Right kidney (tissue), 1 donor: ENCODE measurements at regions not wholly inside any gene's neighbourhood (a gene's known extent, or its start where the extent isn't known, plus 50 kb on each side); places are given as distances from the start of the nearest gene placed in this dataset.
"Not testable (repeated sequence)": the region's sequence is repeated elsewhere in the genome, so short reads cannot be mapped to it uniquely, and the experiment has no call there.

Source experiments
- DNase-seq: peaks from one replicate; pipeline ENCODE4 v3.0.0-alpha.2; 2016

DNA sequence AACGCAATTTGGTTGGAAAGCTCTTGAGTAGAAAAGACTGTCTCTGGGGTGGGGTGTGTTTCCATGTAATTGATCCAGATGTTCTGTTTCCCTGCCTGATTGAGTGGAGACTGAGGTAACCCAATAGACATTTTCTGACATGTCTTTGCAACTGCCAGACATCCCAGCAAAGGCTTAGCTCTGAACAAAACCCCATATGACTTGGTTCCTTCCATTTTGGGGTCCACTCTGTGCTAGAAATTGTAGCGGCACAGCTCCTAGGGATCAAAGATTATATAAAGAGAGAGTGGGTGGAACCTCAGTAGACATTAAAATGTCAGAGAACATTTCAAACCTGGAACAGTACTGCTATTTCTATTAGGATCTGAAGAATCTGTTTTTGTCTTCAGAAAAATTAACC is 189.3 kb downstream of the EDN1 start:
- DNase-seq, result no peak

DNA sequence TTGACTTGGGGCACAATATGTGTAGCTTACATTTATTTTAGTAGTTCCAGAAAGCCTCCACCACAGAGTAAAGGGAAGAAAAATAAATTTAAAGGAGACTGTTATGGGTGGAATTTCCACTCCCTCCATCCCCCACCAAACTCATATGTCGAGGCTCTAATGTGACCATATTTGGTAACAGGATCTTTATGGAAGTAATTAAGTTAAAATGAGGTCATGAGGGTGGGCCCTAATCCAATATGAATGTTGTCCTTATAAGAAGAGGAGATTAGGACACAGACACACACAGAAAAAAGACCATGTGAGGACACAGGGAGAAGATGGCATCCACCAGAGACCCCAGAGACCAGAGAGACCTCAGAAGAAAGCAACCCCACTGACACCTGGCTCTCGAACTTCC is 189.7 kb downstream of the EDN1 start:
- DNase-seq, result no peak

DNA sequence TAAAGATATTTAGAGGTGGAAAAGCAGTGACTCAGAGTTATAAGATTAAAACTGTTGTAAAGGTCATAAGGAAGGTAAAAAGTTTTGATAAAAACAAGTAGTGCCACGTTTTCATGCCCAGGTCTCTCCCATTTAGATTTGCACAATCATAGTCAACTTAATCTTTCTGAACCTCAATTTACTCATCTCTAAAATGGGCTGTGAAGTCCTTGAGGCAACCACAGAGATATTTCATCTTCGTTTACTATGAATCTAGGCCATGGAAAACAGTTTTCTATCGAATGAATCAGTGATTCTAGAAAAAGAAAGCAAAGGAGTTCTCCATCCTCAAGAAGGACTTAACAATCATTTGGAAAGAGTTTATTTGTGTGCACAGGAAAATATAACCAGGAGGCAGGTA is 190.2 kb downstream of the EDN1 start:
- no peak for DNase-seq

DNA sequence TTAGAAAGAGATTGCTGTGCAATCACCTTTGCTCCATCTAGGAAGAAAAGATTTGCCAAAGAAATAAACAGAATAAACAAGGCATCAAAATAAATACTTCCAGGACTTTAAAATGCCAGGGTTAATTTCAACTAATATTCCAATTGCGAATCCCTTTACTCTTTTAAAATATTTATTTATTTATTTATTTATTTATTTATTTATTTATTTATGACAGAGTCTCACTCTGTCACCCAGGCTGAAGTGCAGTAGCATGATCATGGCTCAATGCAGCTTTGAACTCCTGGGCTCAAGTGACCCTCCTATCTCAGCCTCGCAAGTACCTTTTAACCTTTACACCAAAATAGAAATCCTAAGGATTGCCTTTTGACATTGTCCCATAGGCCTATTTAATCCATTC is 191.1 kb downstream of the EDN1 start:
- DNase-seq, result no peak

DNA sequence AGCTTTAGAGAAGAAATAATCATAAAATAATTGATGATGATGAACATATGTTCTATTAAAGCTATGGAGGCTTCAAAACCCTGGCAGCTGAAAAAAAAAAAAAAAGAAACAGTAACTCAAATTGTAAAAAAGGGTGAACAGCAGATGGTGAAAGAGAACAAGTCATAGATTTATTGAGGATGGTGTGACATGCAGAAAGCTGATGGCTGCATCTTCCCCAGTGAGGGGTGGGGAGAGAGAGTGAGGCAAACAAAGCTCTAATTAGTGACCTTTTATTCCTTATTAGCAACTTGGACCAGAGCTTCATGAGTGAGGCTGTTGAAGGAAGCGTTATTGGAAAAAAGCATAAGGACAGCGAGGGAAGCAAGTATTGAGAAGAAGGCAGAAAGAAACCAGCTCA is 191.7 kb downstream of the EDN1 start:
- DNase-seq, result no peak

DNA sequence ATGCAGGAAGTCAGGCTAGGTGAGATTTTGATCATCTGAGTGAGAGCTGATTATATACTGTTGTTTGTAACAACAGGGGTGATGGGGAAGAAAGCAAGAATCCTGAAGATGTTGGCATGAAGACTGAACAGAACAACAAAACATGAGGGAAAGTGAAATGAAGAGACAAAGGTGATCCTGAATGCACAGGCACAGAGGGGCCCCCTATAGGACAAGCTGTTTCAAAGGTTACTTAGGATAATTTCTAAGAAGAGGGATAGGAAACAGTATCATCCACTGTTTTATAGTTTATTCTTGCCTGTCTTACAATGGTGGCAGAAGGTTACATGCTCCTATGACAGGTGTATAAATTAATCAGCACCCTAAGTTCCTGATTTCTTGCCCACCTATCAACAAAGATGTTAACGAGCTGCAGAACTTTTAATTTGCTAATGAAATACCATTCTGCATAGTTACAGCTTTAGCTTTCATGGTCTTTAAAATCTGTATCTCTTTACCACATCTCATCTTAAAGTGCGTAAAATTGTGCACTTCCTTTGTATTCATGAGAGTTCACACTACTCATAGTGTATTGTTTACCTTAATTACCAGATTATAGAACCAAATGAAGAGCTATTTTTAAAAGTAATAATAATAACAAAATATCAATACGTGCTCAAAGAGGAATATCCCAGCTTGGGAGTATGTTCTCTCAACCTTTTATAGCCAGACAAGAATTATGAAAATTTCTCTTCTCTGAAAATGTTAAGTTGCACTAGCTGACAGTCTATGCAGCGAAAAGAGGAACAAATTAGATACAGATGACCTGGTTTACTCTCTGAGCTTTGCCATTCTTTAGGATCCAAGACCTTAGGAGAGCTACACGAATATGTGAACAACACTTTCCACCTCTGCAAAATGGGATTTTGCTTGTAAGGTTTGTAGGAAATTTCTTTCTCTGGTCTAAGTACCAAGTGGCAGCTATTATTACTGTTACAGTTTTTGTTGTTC is 192.5 kb downstream of the EDN1 start:
- no peak for DNase-seq

DNA sequence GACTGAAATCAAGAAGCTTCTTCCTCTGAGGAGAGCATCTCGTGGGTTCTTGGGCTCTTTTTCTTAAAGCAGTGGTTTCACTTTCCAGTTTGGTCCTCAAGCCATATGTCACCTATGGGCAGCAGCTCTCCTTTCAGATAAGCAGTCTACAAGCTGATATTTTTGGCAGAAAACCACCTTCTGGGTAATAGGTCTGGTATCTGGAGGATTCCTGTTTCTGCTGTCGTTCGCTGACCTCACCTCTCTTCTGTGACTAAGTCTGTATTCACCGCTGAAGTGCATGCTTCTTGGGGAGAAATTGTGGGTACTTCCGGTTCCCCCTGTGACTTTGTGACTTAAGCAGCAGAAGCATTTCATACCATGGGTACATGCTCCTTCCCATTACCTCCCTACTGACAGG is 193.6 kb downstream of the EDN1 start:
- no peak for DNase-seq

DNA sequence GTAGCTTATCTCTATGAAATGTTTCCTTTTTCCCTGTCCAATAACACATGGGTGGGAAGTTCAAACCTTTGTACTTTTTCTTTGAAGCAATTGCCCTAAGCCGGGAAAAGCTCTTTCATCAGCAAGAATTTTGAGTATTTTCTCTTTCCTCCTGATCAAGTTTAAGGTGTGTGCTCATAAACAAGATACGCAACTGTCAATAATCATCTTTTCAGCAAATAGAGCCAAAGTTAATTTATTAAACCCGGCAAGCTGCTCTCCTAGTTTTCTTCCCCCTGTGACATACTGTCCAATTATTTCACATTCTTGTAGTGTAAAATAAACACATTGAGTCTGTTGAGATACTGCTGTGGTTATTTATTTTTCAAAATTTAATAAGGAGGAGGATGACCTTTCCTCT is 194.4 kb downstream of the EDN1 start:
- DNase-seq, result no peak

DNA sequence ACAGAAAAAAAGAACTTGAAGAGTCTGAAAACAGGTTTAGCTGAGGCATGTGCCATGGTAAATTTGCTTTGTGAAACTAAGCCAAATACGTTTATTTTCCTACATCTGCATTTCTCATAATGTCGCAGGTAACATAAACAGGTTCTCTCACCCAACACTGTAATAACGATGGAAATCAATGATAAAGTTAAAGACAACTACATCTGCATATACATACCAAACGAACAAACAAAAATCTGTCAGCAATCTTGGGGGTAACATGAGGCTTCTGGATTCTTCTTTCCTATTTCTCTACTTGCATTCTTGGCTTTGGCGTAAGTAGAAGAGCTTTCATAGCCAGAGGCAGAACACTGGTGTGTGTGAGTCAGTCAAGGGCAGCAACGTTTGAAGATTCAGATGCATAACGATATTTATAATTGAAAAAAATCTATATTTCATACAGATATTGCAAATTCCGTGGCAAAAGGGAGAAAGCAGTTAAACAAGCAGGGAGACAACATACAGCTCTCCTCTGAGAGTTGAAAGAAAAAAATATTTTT is 195.1 kb downstream of the EDN1 start:
- DNase-seq, result no peak

DNA sequence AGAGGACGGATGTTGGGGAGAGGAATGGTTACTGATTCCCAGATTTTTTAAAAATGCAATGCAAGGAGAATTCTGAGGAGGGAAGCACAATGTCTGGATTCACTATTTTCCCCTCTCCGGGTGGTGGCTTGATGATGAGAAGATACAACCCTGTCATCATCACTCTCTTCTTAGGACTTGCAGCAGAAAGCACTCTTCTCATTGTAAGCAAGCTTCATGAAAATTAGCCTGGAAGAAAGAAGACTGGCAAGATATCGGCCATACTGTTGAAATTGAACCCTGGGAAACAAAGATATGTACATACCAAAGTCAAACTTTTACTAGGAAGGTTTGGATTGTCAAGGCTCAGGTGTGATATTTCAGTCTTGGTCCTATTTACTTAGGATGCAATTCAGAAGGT is 195.7 kb downstream of the EDN1 start:
- DNase-seq, result no peak

DNA sequence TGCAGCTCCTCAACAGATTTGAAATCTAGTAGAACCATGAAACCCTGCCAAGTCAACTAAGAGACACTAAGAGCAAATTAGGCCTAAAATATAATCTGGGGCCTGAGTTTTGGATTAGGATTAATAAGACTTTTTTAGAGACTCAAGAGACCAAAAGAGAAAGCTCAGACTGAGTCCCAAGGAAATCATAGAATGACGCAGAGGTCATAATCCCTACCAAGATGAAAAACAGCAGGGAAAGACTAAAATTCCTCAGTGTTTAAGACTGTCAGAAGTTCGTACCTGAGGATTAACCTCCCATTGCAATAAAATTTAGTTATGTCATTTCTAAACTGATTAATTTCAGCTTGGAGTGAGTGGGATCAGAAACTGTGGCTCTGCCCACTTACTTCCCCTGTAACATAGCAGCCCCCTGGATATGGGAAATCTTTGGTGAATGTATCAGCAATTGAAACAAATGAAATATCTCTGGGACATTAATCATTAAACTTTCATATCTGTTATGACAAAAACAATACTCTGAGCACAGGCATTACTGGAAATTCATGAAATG is 200.3 kb downstream of the EDN1 start:
- DNase-seq, result no peak

DNA sequence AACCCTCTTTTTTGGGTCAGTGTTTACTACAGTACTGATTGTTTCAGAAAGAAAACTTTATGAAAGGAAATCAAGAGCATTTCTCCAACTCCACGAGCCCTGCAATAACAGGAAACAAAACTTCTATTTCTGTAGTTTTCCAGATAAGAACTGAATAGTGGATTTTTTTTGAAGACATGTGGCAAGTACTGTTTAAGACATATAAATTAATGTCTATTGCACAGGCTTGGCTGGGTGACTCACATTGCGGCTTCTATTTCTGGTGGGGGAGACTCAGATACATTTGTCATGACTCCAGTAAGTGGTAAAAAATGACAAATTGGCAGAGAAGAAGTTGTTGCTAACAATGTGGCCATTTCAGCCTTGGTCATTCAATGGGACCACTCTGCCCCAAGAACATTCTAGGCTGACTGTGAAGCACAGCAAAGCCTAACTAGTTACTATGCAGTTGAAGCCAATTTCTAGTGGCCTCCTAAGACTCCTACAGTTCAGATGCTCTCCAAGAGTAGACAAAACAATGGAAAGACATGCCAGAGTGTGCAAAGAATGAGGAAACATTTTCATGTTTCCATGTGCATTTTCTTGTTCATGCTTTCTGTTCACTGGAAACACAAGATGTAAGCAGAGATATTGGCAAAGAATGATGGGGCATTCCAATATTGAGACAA is 200.9 kb downstream of the EDN1 start:
- no peak for DNase-seq

DNA sequence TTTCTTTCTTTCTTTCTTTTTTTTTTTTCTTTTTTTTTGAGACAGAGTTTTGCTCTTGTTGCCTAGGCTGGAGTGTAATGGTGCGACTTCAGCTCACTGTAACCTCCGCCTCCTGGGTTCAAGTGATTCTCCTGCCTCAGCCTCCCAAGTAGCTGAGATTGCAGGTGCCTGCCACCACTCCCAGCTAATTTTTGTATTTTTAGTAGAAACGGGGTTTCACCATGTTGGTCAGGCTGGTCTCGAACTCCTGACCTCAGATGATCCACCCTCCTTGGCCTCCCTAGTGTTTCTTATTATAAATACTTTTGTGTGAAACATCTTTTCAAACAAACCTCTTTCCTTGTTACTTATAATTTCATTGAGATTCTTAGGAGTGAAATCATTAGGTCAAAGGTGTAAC is 202.8 kb downstream of the EDN1 start:
- not testable (repeated sequence) for DNase-seq

DNA sequence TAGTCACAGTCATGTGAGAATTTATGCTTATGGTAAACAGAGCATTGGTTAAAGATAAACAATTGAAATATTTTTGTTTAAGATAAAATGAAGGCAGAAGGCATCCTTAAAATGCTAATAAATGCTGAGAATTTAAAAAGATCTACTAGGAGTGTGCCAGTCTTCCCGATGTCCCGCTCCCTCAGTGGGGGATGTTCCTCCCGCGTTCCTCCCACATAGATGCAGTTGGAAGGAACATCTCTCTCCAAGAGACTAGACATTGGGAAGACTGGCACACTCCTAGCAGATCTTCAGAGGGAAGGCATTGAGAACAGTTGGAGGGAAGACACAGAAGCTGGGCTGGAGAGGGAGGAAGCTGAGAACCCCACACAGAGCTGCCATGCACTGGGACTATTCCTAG is 203.3 kb downstream of the EDN1 start:
- DNase-seq, result no peak

DNA sequence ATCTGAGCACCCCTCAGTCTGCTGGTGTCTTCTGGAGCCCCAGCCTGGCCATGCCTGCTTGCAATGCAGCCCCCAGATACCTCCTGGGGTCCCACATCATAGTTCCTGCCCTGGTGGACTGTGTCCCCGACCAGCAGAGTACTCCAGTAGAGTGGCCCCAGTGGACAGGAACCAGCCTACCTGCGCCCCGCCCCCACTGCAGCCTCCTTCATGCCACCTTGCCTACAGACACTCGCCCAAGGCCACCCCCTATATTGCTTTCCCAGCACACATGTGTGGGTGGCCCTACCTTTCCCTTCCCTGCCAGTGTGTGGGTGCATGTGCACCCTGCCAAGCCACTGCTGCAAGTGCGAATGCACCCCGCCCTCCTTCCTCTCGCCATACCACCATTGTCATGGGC is 204.0 kb downstream of the EDN1 start:
- no peak for DNase-seq

DNA sequence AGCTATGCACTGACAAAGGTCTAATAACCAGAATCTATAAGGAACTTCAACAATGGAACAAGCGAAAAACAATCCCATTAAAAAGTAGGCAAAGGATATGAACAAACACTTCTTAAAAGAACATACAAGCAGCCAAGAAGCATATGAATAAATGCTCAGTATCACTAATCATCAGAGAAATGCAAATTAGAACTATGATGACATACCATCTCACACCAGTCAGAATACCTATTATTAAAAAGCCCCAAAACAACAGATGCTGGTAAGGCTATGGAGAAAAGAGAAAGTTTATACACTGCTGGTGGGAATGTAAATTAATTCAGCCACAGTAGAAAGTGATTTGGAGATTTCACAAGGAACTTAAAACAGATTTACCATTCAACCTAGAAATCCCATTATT is 211.8 kb downstream of the EDN1 start:
- no peak for DNase-seq

DNA sequence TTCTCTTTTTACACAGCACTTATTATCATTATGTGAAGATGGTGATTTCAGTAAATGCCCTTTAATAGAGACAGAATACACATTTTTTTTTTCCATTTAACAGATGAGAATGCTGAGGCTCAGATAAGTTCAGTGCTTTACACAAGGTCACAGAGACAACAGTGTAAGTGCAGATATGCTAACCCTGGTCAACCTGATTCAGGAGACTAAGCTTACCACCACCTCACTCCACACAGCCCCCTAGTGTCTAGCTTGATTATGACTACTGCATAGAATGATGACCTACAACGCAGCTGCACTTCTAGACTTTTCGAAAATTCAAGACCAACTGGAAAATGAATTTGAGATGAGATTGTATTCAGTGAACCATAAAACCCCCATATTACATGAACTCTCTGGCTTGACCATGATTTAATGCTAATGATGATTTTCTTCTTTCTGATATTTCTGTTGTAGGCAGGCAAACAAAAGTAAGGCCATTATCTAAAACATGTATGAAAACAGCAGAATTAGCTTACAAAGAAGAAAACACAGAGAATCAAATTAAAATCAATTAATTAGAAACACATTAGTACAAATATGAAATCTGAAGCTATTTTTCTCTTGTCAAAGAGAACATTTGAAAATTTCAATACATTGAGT is 212.1 kb upstream of the PHACTR1 start:
- no peak for DNase-seq

DNA sequence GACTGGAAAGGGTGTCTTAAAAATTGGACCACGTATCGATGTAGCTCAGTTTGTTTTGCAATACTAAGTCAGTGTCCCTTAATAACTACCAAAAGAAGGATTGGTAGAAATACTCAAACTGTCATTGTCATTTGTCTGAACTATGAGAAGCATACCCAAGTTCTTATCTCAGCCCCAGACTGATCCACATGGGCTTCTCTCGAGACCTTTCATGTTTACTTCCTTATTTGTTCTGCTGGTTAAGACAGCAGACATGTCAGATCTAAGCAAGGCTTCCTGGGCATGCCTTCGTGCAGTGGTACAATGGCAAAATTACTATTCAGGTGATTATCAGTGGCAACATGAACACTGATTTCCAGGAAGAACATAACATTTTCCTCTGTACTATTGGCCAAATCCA is 211.1 kb upstream of the PHACTR1 start:
- DNase-seq, result no peak

DNA sequence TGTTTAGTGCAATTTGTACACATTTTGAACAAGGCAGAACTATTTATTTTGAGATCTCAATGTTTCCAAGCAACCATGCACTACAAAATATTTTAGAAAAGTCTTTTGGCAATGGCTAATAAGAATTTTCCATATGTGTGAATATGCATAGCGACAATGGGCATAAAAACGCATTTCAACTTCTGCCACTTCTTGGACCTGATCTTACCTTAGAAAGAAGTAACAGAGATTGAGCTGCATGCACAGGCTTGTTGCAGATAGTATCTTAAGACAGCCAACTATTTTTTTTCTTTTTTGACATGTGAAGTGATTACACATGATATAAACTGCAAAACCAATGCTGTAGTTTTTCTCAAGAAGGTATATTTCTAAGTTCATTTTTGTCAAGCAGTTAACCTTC is 210.4 kb upstream of the PHACTR1 start:
- DNase-seq, result no peak

DNA sequence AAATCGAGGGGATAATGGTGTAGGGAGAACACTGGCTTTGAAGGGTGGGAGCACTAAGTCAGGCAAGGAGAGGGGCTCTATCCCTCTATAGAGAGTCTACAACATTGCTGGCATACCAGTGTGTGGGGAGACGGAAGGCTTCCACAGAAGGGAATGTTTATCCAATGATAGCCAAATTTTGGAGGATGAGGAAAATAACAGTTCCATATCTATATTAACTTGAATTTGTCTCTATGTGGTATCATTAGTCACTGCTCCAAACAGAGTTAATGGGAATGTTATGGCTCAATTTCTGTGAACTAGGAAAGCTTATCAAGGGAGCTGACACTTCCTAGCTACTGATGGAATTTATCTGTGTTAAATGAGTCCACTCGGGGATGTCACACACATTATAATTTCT is 208.9 kb upstream of the PHACTR1 start:
- DNase-seq, result no peak

DNA sequence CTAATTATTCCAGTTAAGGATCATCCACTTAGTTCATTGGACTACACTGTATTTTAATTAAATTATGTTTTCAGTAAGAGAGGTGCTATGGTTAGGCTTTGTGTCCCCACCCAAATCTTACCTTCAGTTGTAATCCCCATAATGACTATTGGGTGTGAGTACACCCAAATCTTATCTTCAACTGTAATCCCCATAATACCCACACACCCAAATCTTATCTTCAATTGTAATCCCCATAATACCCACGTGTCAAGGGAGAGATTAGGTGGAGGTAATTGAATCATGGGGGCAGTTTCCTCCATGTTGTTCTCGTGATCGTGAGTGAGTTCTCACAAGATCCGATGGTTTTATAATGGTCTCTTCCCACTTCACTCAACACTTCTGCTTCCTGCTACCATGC is 208.0 kb upstream of the PHACTR1 start:
- no peak for DNase-seq

DNA sequence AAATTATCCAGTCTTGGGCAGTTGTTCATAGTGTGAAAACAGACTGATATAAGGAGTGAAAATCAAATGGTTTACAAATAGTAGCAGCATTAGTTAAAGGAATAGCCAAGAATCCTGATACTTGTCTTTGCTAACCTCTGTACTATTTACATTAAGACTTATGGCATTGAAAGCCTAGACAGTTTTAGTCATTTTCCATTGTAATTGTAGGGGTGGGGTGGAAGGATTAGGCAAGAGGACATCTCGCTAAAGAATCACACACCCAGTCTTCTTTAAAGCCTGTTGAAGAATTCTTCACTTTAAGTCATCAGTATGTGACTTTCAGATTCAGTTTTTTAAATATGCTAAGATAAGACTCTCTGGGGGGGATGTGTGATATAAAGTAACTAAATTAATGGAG is 207.5 kb upstream of the PHACTR1 start:
- DNase-seq, result no peak

DNA sequence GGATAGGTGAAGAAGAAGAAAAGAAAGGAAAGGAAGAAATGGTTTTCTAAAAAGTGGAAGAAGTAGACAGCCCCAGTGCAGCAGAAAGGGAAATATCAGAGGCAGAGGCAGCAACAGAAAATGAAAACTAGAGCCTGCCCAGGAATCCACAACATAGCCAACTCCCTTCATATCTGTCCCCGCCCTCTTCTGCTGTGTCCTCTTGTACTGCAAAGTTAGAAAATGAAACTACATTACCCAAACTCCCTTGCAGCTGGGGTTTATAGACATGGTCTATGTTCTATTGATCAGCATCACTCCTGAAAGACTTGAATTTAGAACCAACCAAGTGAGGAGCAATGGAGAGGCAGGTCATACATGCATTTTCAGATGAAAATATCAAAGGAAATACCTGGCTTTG is 200.5 kb upstream of the PHACTR1 start:
- DNase-seq, result no peak
